ENCODE measurements at regions not wholly inside any gene's neighbourhood (a gene's known extent, or its start where the extent isn't known, plus 50 kb on each side); places are given as distances from the start of the nearest gene placed in this dataset.

DNA sequence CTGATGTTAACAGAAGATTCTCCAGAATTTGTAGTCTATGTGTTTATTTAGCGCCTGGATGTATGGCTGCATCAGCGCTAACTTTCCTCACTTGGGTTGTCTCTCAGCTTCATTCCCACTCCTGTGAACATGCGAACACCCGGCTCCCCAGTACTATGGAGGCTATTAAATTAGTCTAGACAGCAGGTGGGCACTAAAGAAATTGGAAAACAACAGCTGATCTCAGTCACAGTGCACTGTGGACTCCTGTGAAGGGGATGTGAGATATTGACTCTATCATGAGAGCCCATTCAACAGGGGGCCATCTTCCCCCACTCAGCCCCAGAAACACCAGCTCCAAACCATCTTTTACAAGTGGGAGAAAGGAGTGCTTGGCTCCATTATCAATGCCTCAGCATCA lies 471.0 kb downstream of the KDM4C start:
- Mint-ChIP-seq H3K36me3 (ENCODE audit: low read depth) (no peaks in the 10 kb centered on the region), H3K27me3 (ENCODE audit: low read depth) (peaks cover 51% of the 10 kb centered on the region), H3K9me3 (no peaks in the 10 kb centered on the region)

DNA sequence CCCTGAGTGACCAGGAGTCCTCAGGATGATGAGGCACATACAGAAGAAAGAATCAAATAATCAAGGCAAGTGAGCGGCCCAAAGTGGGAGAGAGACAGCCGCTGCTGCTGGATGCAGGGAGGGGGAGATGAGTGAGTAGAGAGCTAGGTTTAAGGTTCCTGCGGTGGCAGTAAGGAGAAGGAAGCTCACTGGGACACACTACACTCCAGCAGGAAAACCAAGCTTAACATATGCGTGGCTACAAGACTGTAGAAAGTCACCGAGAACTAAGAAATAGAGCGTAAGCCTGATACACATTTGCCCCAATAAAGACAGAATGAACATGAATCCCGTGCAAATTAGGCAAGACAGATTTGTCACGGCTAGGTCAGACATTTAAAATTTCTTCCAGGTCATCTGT lies 470.2 kb downstream of the KDM4C start:
- H3K9me3 Mint-ChIP-seq: no peaks in the 10 kb centered on the region
- H3K4me3 Mint-ChIP-seq: no peak overlapping the region
- peaks cover 58% of the 10 kb centered on the region for H3K27me3 Mint-ChIP-seq (ENCODE audit: low read depth)
- peaks cover 13% of the 10 kb centered on the region for H3K4me1 Mint-ChIP-seq (ENCODE audit: low read depth)
- H3K27ac Mint-ChIP-seq: no peak overlapping the region
- no peaks in the 10 kb centered on the region for H3K36me3 Mint-ChIP-seq (ENCODE audit: low read depth)

More for the DNA sequence above, 471.0 kb downstream of the KDM4C start:
- H3K4me3 Mint-ChIP-seq: no peak overlapping the region
- H3K4me1 Mint-ChIP-seq (ENCODE audit: low read depth): peaks cover 13% of the 10 kb centered on the region
- H3K27ac Mint-ChIP-seq: no peak overlapping the region

DNA sequence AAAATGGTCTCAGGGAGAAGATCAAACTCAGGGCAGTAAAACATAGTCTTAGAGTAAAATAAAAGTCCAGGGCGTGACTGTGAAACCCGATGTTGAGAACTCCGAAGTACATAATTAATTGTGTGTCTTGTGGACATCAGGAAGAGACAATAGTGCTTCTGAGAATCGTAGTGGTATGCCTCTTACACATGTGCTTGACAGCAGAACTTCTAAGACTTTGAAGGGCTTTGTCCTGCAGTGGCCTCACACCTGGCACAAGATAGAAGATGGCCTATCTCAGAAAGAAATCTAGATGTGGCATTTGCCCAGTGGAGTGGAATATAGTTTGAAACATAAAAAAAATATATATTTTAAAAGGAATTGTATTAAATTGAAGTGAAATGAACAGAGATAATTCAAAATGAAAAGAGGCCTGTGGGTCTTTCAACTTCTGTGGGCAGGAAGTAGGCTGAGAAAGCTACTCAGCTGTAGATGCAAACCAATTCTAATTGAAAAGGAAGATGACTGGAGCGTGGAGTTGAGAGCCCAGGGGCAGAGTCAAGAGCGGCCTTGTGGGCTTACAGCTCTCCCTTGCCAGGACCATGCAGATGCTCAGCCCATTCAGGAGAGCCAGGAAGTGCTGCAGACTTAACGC lies 468.4 kb downstream of the KDM4C start:
- Mint-ChIP-seq H3K27me3 (ENCODE audit: low read depth) (peaks cover 63% of the 10 kb centered on the region), H3K4me3 (no peak overlapping the region), H3K9me3 (peaks cover 10% of the 10 kb centered on the region), H3K36me3 (ENCODE audit: low read depth) (no peaks in the 10 kb centered on the region), H3K27ac (no peak overlapping the region), H3K4me1 (ENCODE audit: low read depth) (peaks cover 13% of the 10 kb centered on the region)

Measured in T-helper 1 cell treated with Interleukin-12 subunit alpha and Interleukin-12 subunit beta and Interleukin-4 antibody, amounts not matched to agents 30 μg/mL and 1 μg/mL, for 36 hours (primary cell).